Right kidney (tissue), 1 donor: ENCODE measurements at regions not wholly inside any gene's neighbourhood (a gene's known extent, or its start where the extent isn't known, plus 50 kb on each side); places are given as distances from the start of the nearest gene placed in this dataset.
A peak's percentile ranks its signal among the peaks of the same experiment; 100 is the strongest.
"Not testable (repeated sequence)": the region's sequence is repeated elsewhere in the genome, so short reads cannot be mapped to it uniquely, and the experiment has no call there.

Source experiments
- DNase-seq: peaks from one replicate; pipeline ENCODE4 v3.0.0-alpha.2; 2016

- no peak for DNase-seq
These were observed 238.5 kb upstream of the ZNF385D start for GRCh38 chr3:21989341-21990042.

DNA sequence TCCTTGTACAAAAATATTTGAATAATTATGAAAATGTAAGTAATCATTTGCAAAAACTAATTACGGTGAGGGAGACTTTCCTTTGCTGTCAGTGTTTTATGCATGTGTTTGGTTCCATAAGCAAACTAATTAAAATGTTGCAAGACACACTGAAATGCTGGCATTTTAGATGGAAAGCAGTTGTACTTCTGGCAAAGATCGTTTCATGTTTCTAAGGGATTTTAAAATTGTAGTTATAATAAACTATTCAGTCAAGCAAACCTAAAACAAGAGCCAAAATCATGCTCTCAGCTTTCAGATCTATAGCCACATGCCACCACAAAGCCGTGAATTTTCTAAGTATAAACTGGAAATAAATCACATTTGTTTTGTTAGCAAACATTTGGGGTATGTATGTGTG lies 240.1 kb upstream of the ZNF385D start:
- DNase-seq, result no peak

GRCh38 chr3:21995079-21995607 lies 244.1 kb upstream of the ZNF385D start:
- no peak for DNase-seq

DNA sequence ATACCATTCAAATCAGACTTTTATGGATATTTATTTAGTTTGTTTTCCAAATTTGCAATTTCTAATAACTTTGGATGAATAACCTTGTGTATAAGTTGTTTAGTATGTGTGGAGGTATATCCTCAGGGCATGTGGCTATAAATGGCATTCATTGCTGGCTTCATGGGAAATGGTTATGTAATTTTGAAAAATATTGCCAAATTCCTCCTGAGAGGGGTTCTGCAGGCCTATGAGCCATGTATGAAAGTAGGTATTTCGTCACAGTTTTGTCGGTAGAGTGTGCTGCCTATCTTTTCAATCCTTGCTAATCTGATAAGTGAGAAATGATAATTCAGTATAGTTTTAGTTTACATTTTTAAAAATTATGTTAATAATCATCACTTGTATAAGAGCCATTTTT lies 256.4 kb upstream of the ZNF385D start:
- no peak for DNase-seq

GRCh38 chr3:22010997-22011396 lies 260.0 kb upstream of the ZNF385D start:
- DNase-seq, result no peak

GRCh38 chr3:22012471-22012870 lies 261.5 kb upstream of the ZNF385D start:
- DNase-seq, result no peak

- no peak for DNase-seq
These were observed 262.6 kb upstream of the ZNF385D start for GRCh38 chr3:22013641-22014040.

GRCh38 chr3:22016197-22016596 lies 265.2 kb upstream of the ZNF385D start:
- no peak for DNase-seq

GRCh38 chr3:22024638-22025037 lies 273.6 kb upstream of the ZNF385D start:
- DNase-seq, result not testable (repeated sequence)

GRCh38 chr3:22029480-22029879 lies 278.5 kb upstream of the ZNF385D start:
- no peak for DNase-seq

- no peak for DNase-seq
These were observed 288.2 kb upstream of the ZNF385D start for GRCh38 chr3:22039161-22039560.

GRCh38 chr3:22040150-22040549 lies 289.1 kb upstream of the ZNF385D start:
- DNase-seq, result no peak

DNA sequence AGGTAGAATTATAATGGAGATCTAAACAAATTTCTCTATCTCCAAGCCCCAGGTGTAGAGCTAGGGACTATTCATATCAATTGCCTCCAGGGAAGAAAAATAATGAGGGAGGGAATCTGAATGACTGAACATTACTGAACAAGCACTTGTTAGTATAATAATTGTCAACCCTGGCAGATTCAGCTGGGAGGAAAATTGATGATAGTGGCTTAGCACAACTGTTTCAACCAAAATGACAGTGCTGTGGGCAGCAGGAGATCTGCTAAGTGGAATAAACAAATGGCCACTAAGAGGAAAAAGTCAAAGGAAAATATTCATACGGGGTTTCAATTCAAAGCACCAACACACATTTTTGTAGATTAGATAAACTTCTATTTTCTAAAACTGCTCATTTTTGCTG lies 294.9 kb upstream of the ZNF385D start:
- DNase-seq, result no peak

DNA sequence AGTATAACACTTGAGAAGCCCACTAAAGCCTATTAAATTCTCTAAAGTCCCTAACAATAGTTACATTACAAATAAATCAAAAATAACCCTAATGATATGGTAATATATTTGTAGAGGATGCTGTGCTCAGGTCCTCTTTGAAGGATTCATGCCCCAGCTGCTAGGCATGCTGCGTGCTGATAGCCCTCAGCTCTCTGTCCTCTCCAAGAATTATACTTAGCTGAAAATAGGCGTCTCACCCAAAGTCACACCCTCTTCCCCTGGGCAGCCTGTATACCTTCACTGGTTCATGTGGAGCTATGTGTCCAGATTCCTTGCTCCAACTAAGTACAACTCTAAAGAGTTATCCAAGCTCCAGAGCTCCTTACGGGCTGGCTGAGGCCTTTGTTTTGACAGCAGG lies 312.5 kb upstream of the ZNF385D start:
- no peak for DNase-seq

- DNase-seq, result no peak
These were observed 317.6 kb upstream of the ZNF385D start for GRCh38 chr3:22068619-22069018.

GRCh38 chr3:22088204-22088603 lies 337.2 kb upstream of the ZNF385D start:
- DNase-seq, result no peak

DNA sequence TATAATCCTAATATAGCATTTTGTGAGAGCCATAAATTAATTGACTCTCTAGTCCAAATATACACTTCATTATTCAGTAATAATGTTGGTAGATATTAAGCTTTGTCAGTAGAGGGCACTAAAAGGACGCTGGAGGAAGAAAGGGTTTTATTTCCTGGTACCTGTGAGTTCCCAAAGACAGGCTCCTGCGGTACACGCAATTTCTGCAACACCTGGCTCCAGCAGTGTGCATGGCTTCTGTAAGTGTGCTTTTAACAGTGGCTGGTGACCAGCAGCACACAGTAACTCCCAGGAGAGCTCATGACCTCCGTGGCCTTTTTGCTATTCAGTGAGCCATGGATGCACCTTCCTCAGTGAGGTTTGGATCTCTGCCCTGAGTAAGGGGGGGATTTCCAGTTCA lies 338.3 kb upstream of the ZNF385D start:
- DNase-seq, result peak; percentile 1

DNA sequence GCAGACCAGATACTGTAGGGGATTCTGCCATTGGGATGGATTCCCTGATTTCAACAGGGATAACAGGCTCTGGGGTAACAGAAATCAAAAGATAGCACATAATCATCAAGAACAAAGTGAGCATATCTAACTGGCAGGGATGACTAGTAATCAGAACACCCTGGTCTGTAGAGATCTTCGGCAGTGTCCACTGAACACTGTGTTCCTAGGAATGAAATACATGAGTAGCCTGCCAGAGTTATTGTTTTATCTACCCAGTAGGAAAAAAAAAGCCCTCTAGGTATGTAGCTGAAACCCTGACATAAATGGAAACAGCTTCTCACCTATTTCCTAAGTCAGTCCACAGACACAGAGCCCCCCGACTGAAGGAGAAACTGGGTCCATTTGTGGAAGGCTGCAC lies 340.3 kb upstream of the ZNF385D start:
- no peak for DNase-seq

DNA sequence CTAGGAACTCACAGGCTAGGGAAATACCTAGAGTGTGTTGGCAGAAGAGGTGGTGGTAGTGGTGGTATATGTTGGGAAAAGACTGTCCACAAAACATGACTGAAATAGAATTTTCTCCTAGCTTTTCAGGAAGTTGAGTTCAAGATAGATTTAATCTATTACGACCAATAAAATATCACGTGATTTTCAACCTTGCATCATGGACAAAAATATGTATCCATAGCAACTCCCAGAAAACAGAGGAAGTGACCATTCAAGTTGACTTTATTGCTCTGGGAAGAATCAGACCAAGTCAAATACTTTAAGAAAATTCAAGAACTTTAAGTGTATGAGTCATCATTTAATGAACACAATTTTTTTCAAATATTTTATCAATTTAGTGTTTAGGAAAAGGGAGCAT lies 347.0 kb upstream of the ZNF385D start:
- DNase-seq, result no peak

GRCh38 chr3:22101351-22101750 lies 350.3 kb upstream of the ZNF385D start:
- no peak for DNase-seq

GRCh38 chr3:22101811-22102210 lies 350.8 kb upstream of the ZNF385D start:
- DNase-seq, result no peak

DNA sequence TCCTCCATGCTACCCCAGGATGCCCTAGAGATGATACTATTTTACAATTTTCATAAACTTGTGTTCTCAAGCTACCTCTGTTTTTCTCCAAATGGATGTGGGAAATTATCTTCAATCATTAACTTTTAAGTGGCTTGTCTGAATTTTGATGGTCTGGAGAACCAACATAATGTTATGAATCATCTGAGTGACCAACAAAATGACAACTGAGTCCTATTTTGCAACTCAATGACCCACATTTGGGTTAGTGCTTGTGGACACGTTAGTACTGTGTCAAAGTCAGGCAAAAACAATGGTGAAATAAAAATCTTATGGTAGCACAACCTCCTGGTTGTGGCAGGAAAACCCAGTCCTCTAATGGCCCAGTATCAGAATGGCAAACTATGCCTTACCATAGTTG lies 352.4 kb upstream of the ZNF385D start:
- DNase-seq, result no peak

- DNase-seq, result no peak
These were observed 355.3 kb upstream of the ZNF385D start for GRCh38 chr3:22106213-22106896.

- DNase-seq, result no peak
These were observed 360.2 kb upstream of the ZNF385D start for GRCh38 chr3:22111226-22111625.
